Uterus (tissue), 3 donors: ENCODE measurements at regions not wholly inside any gene's neighbourhood (a gene's known extent, or its start where the extent isn't known, plus 50 kb on each side); places are given as distances from the start of the nearest gene placed in this dataset.

ENCODE experiments used
- DNase-seq, 2 donors: peaks; one replicate each; pipeline ENCODE4 v3.0.0-alpha.2; 2019 to 2020
- H3K27ac ChIP-seq, 2 donors: fragments of 200-600 bp; sonication (generic); 1 replicate in 1 of 2; 2 replicates in 1 of 2; pipeline ENCODE4 v1.5.1; 2016 to 2018
- H3K27me3 ChIP-seq, 2 donors: fragments of 200-600 bp; sonication (generic); one replicate each; pipeline ENCODE4 v1.5.1; 2018 to 2019; ENCODE audit warnings: control low read depth in 1 of 2
- H3K36me3 ChIP-seq, 2 donors: fragments of 200-600 bp; sonication (generic); one replicate each; pipeline ENCODE4 v1.5.1; 2019; ENCODE audit warnings: control low read depth in 1 of 2
- H3K4me1 ChIP-seq, 2 donors: fragments of 200-600 bp; sonication (generic); one replicate each; pipeline ENCODE4 v1.5.1; 2018 to 2019; ENCODE audit warnings: control low read depth in 1 of 2
- H3K4me3 ChIP-seq, 2 donors: fragments of 200-600 bp; sonication (generic); 1 replicate in 1 of 2; 2 replicates in 1 of 2; pipeline ENCODE4 v1.5.1; 2018 to 2019; ENCODE audit warnings: mild to moderate bottlenecking in 1 of 2
- H3K9me3 ChIP-seq, 2 donors: fragments of 200-600 bp; sonication (generic); one replicate each; pipeline ENCODE4 v1.5.1; 2019; ENCODE audit warnings: control low read depth in 1 of 2
- POLR2A ChIP-seq, 2 donors: fragments of 450-650 bp; IDR thresholded peaks; one replicate each; pipeline ENCODE4 v1.6.1; 2016; ENCODE audit warnings: antibody characterized with exemption in 2 of 2, mild to moderate bottlenecking in 1 of 2, moderate library complexity in 1 of 2
- intact Hi-C: fragments of 100-400 bp; cut with DNase I; formaldehyde crosslinking; loops from one replicate; pipeline ENCODE4 v1.15.1; 2023; ENCODE audit warnings: low total_unique reads
- TF ChIP-seq, protein P1 (sequence below), 4 experiments: fragments of 200-600 bp in 2 of 4; fragments of 450-650 bp in 2 of 4; sonication (generic) in 2 of 4; IDR thresholded peaks; one replicate each; pipeline ENCODE4 v1.5.1; 2016 to 2019; ENCODE audit warnings: antibody characterized with exemption in 4 of 4, mild to moderate bottlenecking in 2 of 4, moderate library complexity in 1 of 4
- donor health status: DM: yes; HTN: yes; CAD: no.

DNA sequence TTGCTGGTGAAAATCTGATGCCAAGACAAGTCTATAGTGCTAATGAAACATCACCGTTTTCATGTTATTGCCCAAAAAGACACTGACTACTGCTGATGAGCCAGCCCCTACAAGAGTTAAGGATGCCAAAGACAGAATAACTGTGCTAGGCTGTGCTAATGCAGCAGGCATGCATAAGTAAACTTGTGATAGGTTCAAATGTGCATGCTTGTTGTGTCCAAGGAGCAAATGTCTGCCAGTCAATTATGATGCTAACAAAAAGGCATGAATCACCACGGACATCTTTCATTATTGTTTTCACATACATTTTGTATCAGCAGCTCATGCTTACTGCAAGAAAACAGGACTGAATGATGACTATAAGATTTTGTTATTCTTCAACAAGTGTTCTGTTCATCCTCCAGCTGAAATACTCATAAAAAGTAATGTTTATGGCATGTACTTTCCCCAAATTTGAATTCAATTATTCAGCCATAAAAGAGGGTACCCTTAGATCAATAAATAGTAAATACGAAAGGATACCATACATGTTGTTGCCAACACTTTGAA is 306.9 kb upstream of the ARSJ start:
- Histone ChIP-seq H3K9me3 (no peaks in the 10 kb centered on the region), H3K4me1 (no peaks in the 10 kb centered on the region), H3K27me3 (no peaks in the 10 kb centered on the region), H3K27ac (no peak overlapping the region), H3K4me3 (no peak overlapping the region), H3K36me3 (no peaks in the 10 kb centered on the region)
- TF ChIP-seq POLR2A (IDR thresholded peaks at IDR 0.05), result no peak
- TF ChIP-seq, protein P1, sequence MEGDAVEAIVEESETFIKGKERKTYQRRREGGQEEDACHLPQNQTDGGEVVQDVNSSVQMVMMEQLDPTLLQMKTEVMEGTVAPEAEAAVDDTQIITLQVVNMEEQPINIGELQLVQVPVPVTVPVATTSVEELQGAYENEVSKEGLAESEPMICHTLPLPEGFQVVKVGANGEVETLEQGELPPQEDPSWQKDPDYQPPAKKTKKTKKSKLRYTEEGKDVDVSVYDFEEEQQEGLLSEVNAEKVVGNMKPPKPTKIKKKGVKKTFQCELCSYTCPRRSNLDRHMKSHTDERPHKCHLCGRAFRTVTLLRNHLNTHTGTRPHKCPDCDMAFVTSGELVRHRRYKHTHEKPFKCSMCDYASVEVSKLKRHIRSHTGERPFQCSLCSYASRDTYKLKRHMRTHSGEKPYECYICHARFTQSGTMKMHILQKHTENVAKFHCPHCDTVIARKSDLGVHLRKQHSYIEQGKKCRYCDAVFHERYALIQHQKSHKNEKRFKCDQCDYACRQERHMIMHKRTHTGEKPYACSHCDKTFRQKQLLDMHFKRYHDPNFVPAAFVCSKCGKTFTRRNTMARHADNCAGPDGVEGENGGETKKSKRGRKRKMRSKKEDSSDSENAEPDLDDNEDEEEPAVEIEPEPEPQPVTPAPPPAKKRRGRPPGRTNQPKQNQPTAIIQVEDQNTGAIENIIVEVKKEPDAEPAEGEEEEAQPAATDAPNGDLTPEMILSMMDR (IDR thresholded peaks at IDR 0.05), result no peak
- intact Hi-C loops, result no loop called here
- DNase-seq, result no peak

DNA sequence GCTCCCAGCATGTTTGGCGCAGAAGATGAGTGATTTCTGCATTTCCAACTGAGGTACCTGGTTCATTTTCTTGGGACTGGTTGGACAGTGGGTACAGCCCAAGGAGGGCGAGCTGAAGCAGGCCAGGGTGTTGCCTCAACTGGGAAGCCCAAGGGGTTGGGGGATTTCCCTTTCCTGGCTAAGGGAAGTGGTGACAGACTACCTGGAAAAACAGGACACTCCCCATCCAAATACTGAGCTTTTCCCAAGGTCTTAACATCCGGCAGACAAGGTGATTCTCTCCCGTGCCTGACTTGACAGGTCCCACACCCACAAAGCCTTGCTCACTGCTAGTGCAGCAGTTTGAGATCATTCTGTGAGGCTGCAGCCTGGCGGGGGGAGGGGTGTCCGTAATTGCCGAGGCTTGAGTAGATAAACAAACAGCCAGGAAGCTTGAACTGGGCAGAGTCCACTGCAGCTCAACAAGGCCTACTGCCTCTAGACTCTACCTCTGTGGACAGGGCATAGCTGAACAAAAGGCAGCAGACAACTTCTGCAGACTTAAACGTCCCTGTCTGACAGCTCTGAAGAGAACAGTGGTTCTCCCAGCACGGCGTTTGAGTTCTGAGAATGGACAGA is 307.7 kb upstream of the ARSJ start:
- no peak for DNase-seq
- no peaks in the 10 kb centered on the region for H3K4me1 ChIP-seq
- H3K27ac ChIP-seq, result no peak overlapping the region
- intact Hi-C loops, result no loop called here
- H3K4me3 ChIP-seq, result no peak overlapping the region
- H3K36me3 ChIP-seq, result no peaks in the 10 kb centered on the region
- H3K27me3 ChIP-seq, result no peaks in the 10 kb centered on the region
- H3K9me3 ChIP-seq, result no peaks in the 10 kb centered on the region
- no peak for TF ChIP-seq POLR2A (IDR thresholded peaks at IDR 0.05)
- TF ChIP-seq, protein P1 (IDR thresholded peaks at IDR 0.05), result no peak

DNA sequence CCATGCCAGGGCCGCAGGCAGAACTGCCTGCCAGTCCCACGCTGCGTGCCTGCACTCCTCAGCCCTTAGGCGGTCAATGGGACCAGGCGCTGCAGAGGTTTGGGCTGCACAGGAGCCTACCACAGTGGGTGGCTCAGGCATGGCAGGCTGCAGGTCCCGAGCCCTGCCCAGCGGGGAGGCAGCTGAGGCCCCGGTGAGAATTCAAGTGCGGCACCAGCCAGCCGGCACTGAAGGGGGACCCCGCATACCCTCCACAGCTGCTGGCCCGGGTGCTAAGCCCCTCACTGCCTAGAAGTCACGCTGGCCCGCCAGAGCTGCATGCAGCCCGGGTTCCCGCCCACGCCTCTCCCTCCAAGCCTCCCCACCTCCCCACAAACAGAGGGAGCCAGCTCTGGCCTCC is 302.5 kb upstream of the UGT8 start:
- no peaks in the 10 kb centered on the region for H3K27me3 ChIP-seq
- no peak for DNase-seq
- no peak overlapping the region for H3K27ac ChIP-seq
- H3K36me3 ChIP-seq, result no peaks in the 10 kb centered on the region
- H3K4me3 ChIP-seq, result no peak overlapping the region
- H3K9me3 ChIP-seq, result no peaks in the 10 kb centered on the region
- TF ChIP-seq POLR2A (IDR thresholded peaks at IDR 0.05), result no peak
- TF ChIP-seq, protein P1 (IDR thresholded peaks at IDR 0.05), result no peak
- intact Hi-C loops, result no loop called here
- no peaks in the 10 kb centered on the region for H3K4me1 ChIP-seq

DNA sequence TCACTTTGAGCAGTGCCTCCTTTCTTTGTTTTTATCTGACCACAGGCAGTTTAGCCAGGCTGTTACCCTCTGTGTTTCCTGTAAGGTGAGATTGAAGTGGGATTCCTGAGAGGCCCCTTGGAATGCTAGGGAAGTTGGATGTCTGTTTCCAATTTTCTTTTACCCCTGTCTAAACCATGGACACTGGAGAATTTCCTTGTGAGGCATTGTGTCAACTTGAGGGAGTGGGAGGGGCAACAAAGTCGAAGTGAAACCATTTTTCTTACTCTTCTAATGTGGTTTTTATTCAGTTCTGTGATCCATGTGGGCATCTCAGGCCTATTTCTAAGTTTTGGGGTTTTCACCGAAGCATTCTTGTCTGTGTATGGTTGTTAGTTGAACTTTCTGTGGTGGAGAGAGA is 296.1 kb upstream of the UGT8 start:
- no peaks in the 10 kb centered on the region for H3K9me3 ChIP-seq
- no peaks in the 10 kb centered on the region for H3K27me3 ChIP-seq
- intact Hi-C loops, result no loop called here
- no peaks in the 10 kb centered on the region for H3K36me3 ChIP-seq
- TF ChIP-seq POLR2A (IDR thresholded peaks at IDR 0.05), result no peak
- TF ChIP-seq, protein P1 (IDR thresholded peaks at IDR 0.05), result no peak
- DNase-seq, result no peak
- no peak overlapping the region for H3K27ac ChIP-seq
- no peak overlapping the region for H3K4me3 ChIP-seq
- no peaks in the 10 kb centered on the region for H3K4me1 ChIP-seq

DNA sequence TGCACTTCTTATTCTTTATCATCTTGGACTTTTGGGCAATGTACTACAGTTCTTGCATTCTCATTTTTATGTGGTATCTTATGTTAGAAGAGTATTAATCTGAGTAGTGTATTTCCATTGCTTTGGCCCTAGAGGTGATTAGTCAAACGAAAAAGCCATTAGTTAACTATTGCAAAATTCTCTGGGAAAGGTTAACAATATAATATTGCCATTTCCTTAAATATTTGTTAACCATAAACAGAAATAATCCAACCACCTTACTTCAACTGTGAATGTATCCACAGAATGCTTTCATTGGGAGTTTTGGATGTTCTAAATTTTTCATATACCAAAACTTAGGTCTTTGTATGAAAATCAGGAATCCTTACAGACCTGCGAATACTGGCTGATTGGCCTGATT is 294.6 kb upstream of the UGT8 start:
- Histone ChIP-seq H3K36me3 (no peaks in the 10 kb centered on the region), H3K27me3 (no peaks in the 10 kb centered on the region), H3K27ac (no peak overlapping the region), H3K4me3 (no peak overlapping the region), H3K9me3 (no peaks in the 10 kb centered on the region), H3K4me1 (no peaks in the 10 kb centered on the region)
- no peak for DNase-seq
- intact Hi-C loops, result no loop called here
- no peak for TF ChIP-seq POLR2A (IDR thresholded peaks at IDR 0.05)
- TF ChIP-seq, protein P1 (IDR thresholded peaks at IDR 0.05), result no peak
